Stimulated activated CD4-positive, alpha-beta T cell treated with anti-CD3 and anti-CD28 coated beads, Interleukin-12 subunit alpha, Interleukin-12 subunit beta, amount 100 ng/mL, for 4 hours (primary cell): ENCODE measurements at regions not wholly inside any gene's neighbourhood (a gene's known extent, or its start where the extent isn't known, plus 50 kb on each side); places are given as distances from the start of the nearest gene placed in this dataset.

Source experiments
- DNase-seq: peaks from one replicate; pipeline ENCODE4 v3.0.0-alpha.2; 2020

- DNase-seq = no peak
These were observed 324.0 kb upstream of the UBE2E3 start for GRCh38 chr2:180656455-180656847.

- DNase-seq = no peak
These were observed 324.5 kb upstream of the UBE2E3 start for GRCh38 chr2:180655842-180656454.

- no peak for DNase-seq
These were observed 325.0 kb upstream of the UBE2E3 start for GRCh38 chr2:180655393-180655792.

GRCh38 chr2:180653481-180653880, 326.9 kb upstream of the UBE2E3 start:
- DNase-seq = no peak

- no peak for DNase-seq
These were observed 327.6 kb upstream of the UBE2E3 start for GRCh38 chr2:180652794-180653193.

GRCh38 chr2:180651596-180651995, 328.8 kb upstream of the UBE2E3 start:
- no peak for DNase-seq

- no peak for DNase-seq
These were observed 332.8 kb upstream of the UBE2E3 start for GRCh38 chr2:180647621-180648020.

GRCh38 chr2:180647221-180647620, 333.2 kb upstream of the UBE2E3 start:
- no peak for DNase-seq

GRCh38 chr2:180646756-180647155, 333.6 kb upstream of the UBE2E3 start:
- no peak for DNase-seq

- DNase-seq = no peak
These were observed 335.7 kb upstream of the UBE2E3 start for GRCh38 chr2:180644709-180645108.

GRCh38 chr2:180630756-180631155, 349.6 kb upstream of the UBE2E3 start:
- no peak for DNase-seq

- no peak for DNase-seq
These were observed 355.2 kb upstream of the UBE2E3 start for GRCh38 chr2:180625006-180625844.

GRCh38 chr2:180621941-180622918, 358.2 kb upstream of the UBE2E3 start:
- DNase-seq = no peak

GRCh38 chr2:180621366-180621765, 359.0 kb upstream of the UBE2E3 start:
- DNase-seq = no peak

- no peak for DNase-seq
These were observed 361.8 kb upstream of the UBE2E3 start for GRCh38 chr2:180618570-180618969.

- no peak for DNase-seq
These were observed 365.6 kb upstream of the UBE2E3 start for GRCh38 chr2:180614776-180615175.

- DNase-seq = no peak
These were observed 370.6 kb upstream of the UBE2E3 start for GRCh38 chr2:180609626-180610340.

- no peak for DNase-seq
These were observed 372.8 kb upstream of the UBE2E3 start for GRCh38 chr2:180607514-180608049.

- DNase-seq = no peak
These were observed 376.3 kb upstream of the UBE2E3 start for GRCh38 chr2:180604077-180604476.

GRCh38 chr2:180601016-180601415, 379.4 kb upstream of the UBE2E3 start:
- DNase-seq = no peak

- DNase-seq = no peak
These were observed 380.6 kb upstream of the UBE2E3 start for GRCh38 chr2:180599804-180600203.

- DNase-seq = no peak
These were observed 383.2 kb upstream of the UBE2E3 start for GRCh38 chr2:180597179-180597578.
